ENCODE measurements at regions not wholly inside any gene's neighbourhood (a gene's known extent, or its start where the extent isn't known, plus 50 kb on each side); places are given as distances from the start of the nearest gene placed in this dataset.

- Histone ChIP-seq H3K27ac (ENCODE audit: insufficient read depth, low read depth, low read length, poor library complexity, severe bottlenecking) (no peak overlapping the region), H3K4me3 (ENCODE audit: insufficient read depth, low read depth, low read length) (no peak overlapping the region), H3K9me3 (ENCODE audit: control insufficient read depth, low read length) (no peaks in the 10 kb centered on the region), H3K27me3 (ENCODE audit: control insufficient read depth, insufficient read depth, low read length, poor library complexity, severe bottlenecking) (no peaks in the 10 kb centered on the region), H3K4me1 (ENCODE audit: control insufficient read depth, insufficient read depth, low read length) (peaks cover 5% of the 10 kb centered on the region), H3K36me3 (ENCODE audit: control insufficient read depth, insufficient read depth, low read length) (no peaks in the 10 kb centered on the region)
- WGBS, 2 experiments = 79 to 83% methylated on average over 1 of the region's 1 CpG
Observed at GRCh38 chr11:95608093-95608492, 181.5 kb downstream of the FAM76B start.

DNA sequence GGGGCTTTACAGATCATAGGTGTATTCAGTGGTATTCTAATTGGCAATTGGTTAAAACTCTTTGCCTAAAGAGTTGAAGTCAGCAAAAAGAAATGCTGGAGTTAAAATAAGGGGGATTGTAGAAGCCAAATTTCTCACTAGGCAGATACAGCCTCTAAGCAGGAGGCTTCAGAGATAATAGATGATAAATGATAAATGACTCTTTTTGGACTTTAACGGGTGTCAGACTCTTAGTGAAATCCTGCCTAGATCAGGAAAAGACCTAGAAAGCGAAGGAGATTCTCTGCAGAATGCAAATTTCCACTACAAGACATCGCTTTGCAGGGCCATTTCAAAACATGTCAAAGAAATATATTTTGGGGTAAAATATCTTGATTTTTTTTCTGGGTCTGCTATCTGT lies 182.8 kb downstream of the FAM76B start:
- H3K4me3 ChIP-seq (ENCODE audit: insufficient read depth, low read depth, low read length) = no peak overlapping the region
- H3K27ac ChIP-seq (ENCODE audit: insufficient read depth, low read depth, low read length, poor library complexity, severe bottlenecking) = no peak overlapping the region
- H3K36me3 ChIP-seq (ENCODE audit: control insufficient read depth, insufficient read depth, low read length) = no peaks in the 10 kb centered on the region
- peaks cover 5% of the 10 kb centered on the region for H3K4me1 ChIP-seq (ENCODE audit: control insufficient read depth, insufficient read depth, low read length)
- 95 to 99% methylated on average over 3 of the region's 3 CpGs for WGBS, 2 experiments
- H3K9me3 ChIP-seq (ENCODE audit: control insufficient read depth, low read length) = no peaks in the 10 kb centered on the region
- no peaks in the 10 kb centered on the region for H3K27me3 ChIP-seq (ENCODE audit: control insufficient read depth, insufficient read depth, low read length, poor library complexity, severe bottlenecking)

DNA sequence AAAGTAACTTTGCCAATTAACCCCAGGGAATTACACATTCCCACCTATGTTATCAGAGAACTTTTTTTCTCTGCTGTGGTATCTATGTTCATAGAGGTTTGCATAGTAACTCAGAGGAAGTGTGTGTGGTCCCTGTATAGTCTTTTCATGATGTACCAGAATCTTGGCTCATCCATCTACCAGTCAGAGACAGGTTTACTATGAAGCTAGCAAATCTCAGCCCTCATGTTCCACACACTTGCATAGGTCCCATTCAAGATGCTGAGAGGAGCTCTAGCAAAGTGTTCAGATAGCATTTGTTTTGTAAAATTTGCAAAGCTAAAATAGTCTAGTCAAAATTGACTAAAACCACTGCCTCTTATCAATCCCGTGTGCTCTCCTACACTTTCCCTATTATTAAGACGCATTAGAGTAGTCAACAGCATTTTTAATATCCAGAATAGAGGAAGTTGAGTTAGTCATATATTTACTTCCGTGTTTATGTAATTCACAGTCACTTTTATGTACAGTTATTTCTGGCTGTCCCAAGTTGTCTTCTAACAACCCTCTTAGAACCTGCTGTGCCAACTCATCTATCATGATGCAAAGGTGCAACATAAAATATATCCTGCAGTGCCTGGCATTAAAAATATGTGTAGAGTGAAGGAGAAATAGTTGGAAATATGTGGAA lies 184.2 kb downstream of the FAM76B start:
- H3K4me1 ChIP-seq (ENCODE audit: control insufficient read depth, insufficient read depth, low read length) = peaks cover 5% of the 10 kb centered on the region

DNA sequence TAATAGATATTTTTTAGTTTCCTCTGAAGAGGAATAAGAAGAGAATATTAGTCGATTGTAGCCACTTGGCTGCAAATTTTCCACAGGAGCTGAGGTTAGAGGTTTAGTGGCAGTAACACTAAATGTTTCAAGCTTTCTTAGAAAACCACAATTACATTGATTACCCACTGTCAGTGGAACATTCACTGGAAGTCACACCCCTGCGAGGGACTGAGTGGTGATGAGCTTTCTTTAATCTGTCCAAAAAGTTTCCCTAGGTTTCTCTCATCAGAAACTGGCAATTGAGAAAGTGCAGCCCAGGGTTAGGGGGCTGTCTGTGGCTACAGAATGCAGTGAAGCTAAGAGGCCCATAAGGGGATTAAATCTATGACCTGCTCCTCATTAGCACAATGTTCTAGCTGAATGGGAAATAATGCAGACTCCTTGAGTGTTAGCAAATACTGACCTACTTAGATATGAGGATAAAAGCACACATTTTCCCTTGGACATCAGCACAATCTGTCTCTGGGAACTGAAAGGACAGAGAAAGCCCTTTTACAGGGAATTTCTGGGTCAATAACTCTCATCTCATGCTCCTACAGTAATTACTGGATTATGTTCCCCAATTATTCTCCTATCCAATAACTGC lies 189.5 kb downstream of the FAM76B start:
- H3K4me3 ChIP-seq (ENCODE audit: insufficient read depth, low read depth, low read length) = no peak overlapping the region
- WGBS, 2 experiments = 73 to 84% methylated on average over 2 of the region's 2 CpGs
- H3K4me1 ChIP-seq (ENCODE audit: control insufficient read depth, insufficient read depth, low read length) = no peaks in the 10 kb centered on the region
- H3K27ac ChIP-seq (ENCODE audit: insufficient read depth, low read depth, low read length, poor library complexity, severe bottlenecking) = no peak overlapping the region
- no peaks in the 10 kb centered on the region for H3K27me3 ChIP-seq (ENCODE audit: control insufficient read depth, insufficient read depth, low read length, poor library complexity, severe bottlenecking)
- no peaks in the 10 kb centered on the region for H3K9me3 ChIP-seq (ENCODE audit: control insufficient read depth, low read length)
- H3K36me3 ChIP-seq (ENCODE audit: control insufficient read depth, insufficient read depth, low read length) = no peaks in the 10 kb centered on the region

More for the DNA sequence above, 184.2 kb downstream of the FAM76B start:
- Histone ChIP-seq H3K9me3 (ENCODE audit: control insufficient read depth, low read length) (no peaks in the 10 kb centered on the region), H3K27ac (ENCODE audit: insufficient read depth, low read depth, low read length, poor library complexity, severe bottlenecking) (no peak overlapping the region), H3K4me3 (ENCODE audit: insufficient read depth, low read depth, low read length) (no peak overlapping the region), H3K27me3 (ENCODE audit: control insufficient read depth, insufficient read depth, low read length, poor library complexity, severe bottlenecking) (no peaks in the 10 kb centered on the region), H3K36me3 (ENCODE audit: control insufficient read depth, insufficient read depth, low read length) (no peaks in the 10 kb centered on the region)
- WGBS, 2 experiments = 100% methylated on average over 1 to 3 of the region's 3 CpGs

GRCh38 chr11:95595973-95596489 lies 193.6 kb downstream of the FAM76B start:
- WGBS, 2 experiments = 90 to 93% methylated on average over 2 of the region's 2 CpGs
- Histone ChIP-seq H3K36me3 (ENCODE audit: control insufficient read depth, insufficient read depth, low read length) (no peaks in the 10 kb centered on the region), H3K27me3 (ENCODE audit: control insufficient read depth, insufficient read depth, low read length, poor library complexity, severe bottlenecking) (no peaks in the 10 kb centered on the region), H3K9me3 (ENCODE audit: control insufficient read depth, low read length) (no peaks in the 10 kb centered on the region), H3K4me1 (ENCODE audit: control insufficient read depth, insufficient read depth, low read length) (peaks cover 20% of the 10 kb centered on the region), H3K27ac (ENCODE audit: insufficient read depth, low read depth, low read length, poor library complexity, severe bottlenecking) (no peak overlapping the region), H3K4me3 (ENCODE audit: insufficient read depth, low read depth, low read length) (no peak overlapping the region)

GRCh38 chr11:95595541-95595940 lies 194.0 kb downstream of the FAM76B start:
- no peaks in the 10 kb centered on the region for H3K27me3 ChIP-seq (ENCODE audit: control insufficient read depth, insufficient read depth, low read length, poor library complexity, severe bottlenecking)
- no peaks in the 10 kb centered on the region for H3K36me3 ChIP-seq (ENCODE audit: control insufficient read depth, insufficient read depth, low read length)
- peaks cover 20% of the 10 kb centered on the region for H3K4me1 ChIP-seq (ENCODE audit: control insufficient read depth, insufficient read depth, low read length)
- no peak overlapping the region for H3K27ac ChIP-seq (ENCODE audit: insufficient read depth, low read depth, low read length, poor library complexity, severe bottlenecking)
- 93 to 96% methylated on average over 3 of the region's 3 CpGs for WGBS, 2 experiments
- no peak overlapping the region for H3K4me3 ChIP-seq (ENCODE audit: insufficient read depth, low read depth, low read length)
- H3K9me3 ChIP-seq (ENCODE audit: control insufficient read depth, low read length) = no peaks in the 10 kb centered on the region

GRCh38 chr11:95593111-95593510 lies 196.5 kb downstream of the FAM76B start:
- Histone ChIP-seq H3K36me3 (ENCODE audit: control insufficient read depth, insufficient read depth, low read length) (no peaks in the 10 kb centered on the region), H3K27me3 (ENCODE audit: control insufficient read depth, insufficient read depth, low read length, poor library complexity, severe bottlenecking) (no peaks in the 10 kb centered on the region), H3K9me3 (ENCODE audit: control insufficient read depth, low read length) (no peaks in the 10 kb centered on the region), H3K4me1 (ENCODE audit: control insufficient read depth, insufficient read depth, low read length) (peaks cover 20% of the 10 kb centered on the region), H3K4me3 (ENCODE audit: insufficient read depth, low read depth, low read length) (no peak overlapping the region), H3K27ac (ENCODE audit: insufficient read depth, low read depth, low read length, poor library complexity, severe bottlenecking) (no peak overlapping the region)
- WGBS, 2 experiments = 84 to 92% methylated on average over 2 of the region's 3 CpGs

- no peaks in the 10 kb centered on the region for H3K36me3 ChIP-seq (ENCODE audit: control insufficient read depth, insufficient read depth, low read length)
- H3K4me1 ChIP-seq (ENCODE audit: control insufficient read depth, insufficient read depth, low read length) = peaks cover 20% of the 10 kb centered on the region
- H3K27ac ChIP-seq (ENCODE audit: insufficient read depth, low read depth, low read length, poor library complexity, severe bottlenecking) = no peak overlapping the region
- 22 to 24% methylated on average over 4 of the region's 4 CpGs for WGBS, 2 experiments
- H3K9me3 ChIP-seq (ENCODE audit: control insufficient read depth, low read length) = no peaks in the 10 kb centered on the region
- H3K27me3 ChIP-seq (ENCODE audit: control insufficient read depth, insufficient read depth, low read length, poor library complexity, severe bottlenecking) = no peaks in the 10 kb centered on the region
- H3K4me3 ChIP-seq (ENCODE audit: insufficient read depth, low read depth, low read length) = no peak overlapping the region
Observed at GRCh38 chr11:95592471-95592870, 197.1 kb downstream of the FAM76B start.

DNA sequence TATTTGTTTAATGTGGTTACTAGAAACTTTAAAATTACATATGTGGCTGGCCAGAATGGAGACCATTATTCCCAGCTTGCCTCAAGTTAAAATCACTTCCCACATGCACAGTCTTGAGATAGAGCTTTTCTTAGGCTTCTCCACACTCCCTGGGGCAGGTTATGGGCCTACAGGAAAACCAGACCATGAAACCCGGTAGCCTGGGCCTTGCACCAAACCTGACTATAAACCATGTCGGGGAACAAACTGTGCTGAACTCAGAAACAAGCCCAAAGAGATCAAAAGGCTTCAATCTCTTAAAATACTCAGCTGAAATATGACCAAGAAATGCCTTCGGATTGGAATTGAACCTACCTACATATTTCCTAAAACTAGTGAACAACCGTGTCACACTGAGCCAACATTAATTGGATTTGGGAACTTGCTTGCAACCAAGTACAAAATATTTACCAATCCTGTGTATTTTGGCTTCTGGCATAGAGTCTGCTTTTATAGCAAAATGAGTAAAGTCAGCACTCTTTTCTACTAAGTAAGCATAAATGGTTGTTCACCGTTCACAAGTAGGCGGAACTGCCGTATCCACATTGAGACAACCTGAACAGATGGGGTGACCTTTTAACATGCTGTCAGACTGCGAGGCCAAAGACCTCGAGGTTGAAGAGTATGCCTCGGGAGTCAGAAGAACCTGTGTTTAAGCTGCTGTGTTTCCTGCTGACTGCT lies 199.5 kb downstream of the FAM76B start:
- Histone ChIP-seq H3K9me3 (ENCODE audit: control insufficient read depth, low read length) (no peaks in the 10 kb centered on the region), H3K27me3 (ENCODE audit: control insufficient read depth, insufficient read depth, low read length, poor library complexity, severe bottlenecking) (no peaks in the 10 kb centered on the region), H3K4me3 (ENCODE audit: insufficient read depth, low read depth, low read length) (no peak overlapping the region), H3K4me1 (ENCODE audit: control insufficient read depth, insufficient read depth, low read length) (peaks cover 20% of the 10 kb centered on the region), H3K27ac (ENCODE audit: insufficient read depth, low read depth, low read length, poor library complexity, severe bottlenecking) (no peak overlapping the region), H3K36me3 (ENCODE audit: control insufficient read depth, insufficient read depth, low read length) (no peaks in the 10 kb centered on the region)
- 94 to 95% methylated on average over 10 of the region's 10 CpGs for WGBS, 2 experiments

GRCh38 chr11:95588821-95589220 lies 200.8 kb downstream of the FAM76B start:
- WGBS, 2 experiments = 98 to 99% methylated on average over 3 of the region's 3 CpGs
- Histone ChIP-seq H3K4me3 (ENCODE audit: insufficient read depth, low read depth, low read length) (no peak overlapping the region), H3K27me3 (ENCODE audit: control insufficient read depth, insufficient read depth, low read length, poor library complexity, severe bottlenecking) (no peaks in the 10 kb centered on the region), H3K27ac (ENCODE audit: insufficient read depth, low read depth, low read length, poor library complexity, severe bottlenecking) (no peak overlapping the region), H3K4me1 (ENCODE audit: control insufficient read depth, insufficient read depth, low read length) (peaks cover 20% of the 10 kb centered on the region), H3K36me3 (ENCODE audit: control insufficient read depth, insufficient read depth, low read length) (no peaks in the 10 kb centered on the region), H3K9me3 (ENCODE audit: control insufficient read depth, low read length) (no peaks in the 10 kb centered on the region)
